ENCODE measurements at regions not wholly inside any gene's neighbourhood (a gene's known extent, or its start where the extent isn't known, plus 50 kb on each side); places are given as distances from the start of the nearest gene placed in this dataset.

DNA sequence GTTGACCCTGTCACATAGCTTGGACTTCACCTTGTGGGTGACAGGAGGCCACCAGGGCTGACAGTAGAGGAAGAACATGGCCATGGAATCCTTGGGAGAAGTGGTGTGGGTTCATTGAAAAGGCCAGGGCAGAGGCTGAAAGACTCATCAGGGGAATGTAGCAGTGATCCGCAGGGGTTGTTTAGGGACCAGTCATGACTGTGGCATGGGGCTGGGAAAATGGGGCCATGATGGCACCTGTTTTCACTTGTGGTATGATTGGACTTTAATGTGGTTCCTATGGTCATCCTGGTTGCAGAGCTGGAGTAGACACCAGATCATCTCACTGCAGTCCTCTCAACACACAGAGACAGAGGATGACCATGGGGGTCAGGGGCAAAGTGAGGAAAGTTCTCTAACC lies 66.7 kb upstream of the MYEOV start:
- TF ChIP-seq, protein P1, sequence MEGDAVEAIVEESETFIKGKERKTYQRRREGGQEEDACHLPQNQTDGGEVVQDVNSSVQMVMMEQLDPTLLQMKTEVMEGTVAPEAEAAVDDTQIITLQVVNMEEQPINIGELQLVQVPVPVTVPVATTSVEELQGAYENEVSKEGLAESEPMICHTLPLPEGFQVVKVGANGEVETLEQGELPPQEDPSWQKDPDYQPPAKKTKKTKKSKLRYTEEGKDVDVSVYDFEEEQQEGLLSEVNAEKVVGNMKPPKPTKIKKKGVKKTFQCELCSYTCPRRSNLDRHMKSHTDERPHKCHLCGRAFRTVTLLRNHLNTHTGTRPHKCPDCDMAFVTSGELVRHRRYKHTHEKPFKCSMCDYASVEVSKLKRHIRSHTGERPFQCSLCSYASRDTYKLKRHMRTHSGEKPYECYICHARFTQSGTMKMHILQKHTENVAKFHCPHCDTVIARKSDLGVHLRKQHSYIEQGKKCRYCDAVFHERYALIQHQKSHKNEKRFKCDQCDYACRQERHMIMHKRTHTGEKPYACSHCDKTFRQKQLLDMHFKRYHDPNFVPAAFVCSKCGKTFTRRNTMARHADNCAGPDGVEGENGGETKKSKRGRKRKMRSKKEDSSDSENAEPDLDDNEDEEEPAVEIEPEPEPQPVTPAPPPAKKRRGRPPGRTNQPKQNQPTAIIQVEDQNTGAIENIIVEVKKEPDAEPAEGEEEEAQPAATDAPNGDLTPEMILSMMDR (conservative IDR thresholded peaks at IDR 0.05): no peak
- TF ChIP-seq EZH2 (IDR thresholded peaks at IDR 0.05; ENCODE audit: low read depth): no peak
